Muscle of leg (tissue), 3 donors: ENCODE measurements at regions not wholly inside any gene's neighbourhood (a gene's known extent, or its start where the extent isn't known, plus 50 kb on each side); places are given as distances from the start of the nearest gene placed in this dataset.
A peak's percentile ranks its signal among the peaks of the same experiment; 100 is the strongest.

Experiments
- DNase-seq: peaks from one replicate; pipeline ENCODE4 v3.0.0; 2013
- H3K27ac ChIP-seq: one replicate; pipeline ENCODE4 v1.5.1; 2013; ENCODE audit warnings: mild to moderate bottlenecking, low read length, control low read depth
- H3K27me3 ChIP-seq: one replicate; pipeline ENCODE4 v1.6.1; 2013; ENCODE audit warnings: low read length; ENCODE audit not compliant: control insufficient read depth, insufficient read depth
- H3K36me3 ChIP-seq: one replicate; pipeline ENCODE4 v1.6.1; 2013; ENCODE audit warnings: low read length; ENCODE audit not compliant: control insufficient read depth, insufficient read depth
- H3K4me1 ChIP-seq: one replicate; pipeline ENCODE4 v1.6.1; 2013; ENCODE audit warnings: low read length; ENCODE audit not compliant: control insufficient read depth, insufficient read depth
- H3K4me3 ChIP-seq: one replicate; pipeline ENCODE4 v1.5.1; 2013; ENCODE audit warnings: low read length, control low read depth
- H3K9me3 ChIP-seq: replicated peaks from 2 replicates; pipeline ENCODE4 v1.6.1; 2013; ENCODE audit warnings: low read depth, low read length; ENCODE audit not compliant: control insufficient read depth
- WGBS: methylation state at CpG from one replicate; pipeline ENCODE4 v1.1.5; 2013; ENCODE audit warnings: missing lambda C conversion rate; ENCODE audit not compliant: insufficient coverage; 5-methylcytosine and 5-hydroxymethylcytosine counted together

DNA sequence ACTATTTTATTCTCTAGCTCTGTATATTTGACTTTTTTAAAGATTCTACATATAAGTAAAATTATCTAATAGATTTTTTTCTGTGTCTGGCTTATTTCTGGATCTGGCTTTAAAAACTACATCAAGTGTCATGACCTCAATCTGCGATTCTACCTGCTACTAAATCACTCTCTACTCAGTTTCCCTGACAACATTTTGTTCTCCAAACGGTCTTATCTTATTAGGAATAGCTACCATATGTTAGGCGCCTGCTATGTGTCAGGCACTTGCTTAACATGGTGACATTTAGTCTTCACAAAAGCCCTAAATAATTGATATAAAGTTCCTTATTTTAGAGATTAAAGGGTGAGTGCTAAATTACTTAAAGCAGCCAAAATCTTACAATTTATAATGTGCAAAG, 1362.9 kb upstream of the FLRT2 start:
- no peaks in the 10 kb centered on the region for H3K27me3 ChIP-seq
- no peaks in the 10 kb centered on the region for H3K9me3 ChIP-seq
- WGBS = no CpG with 5 or more reads among the region's 3 CpGs
- H3K4me1 ChIP-seq = no peaks in the 10 kb centered on the region
- H3K4me3 ChIP-seq = no peak overlapping the region
- no peak for DNase-seq
- H3K36me3 ChIP-seq = no peaks in the 10 kb centered on the region
- H3K27ac ChIP-seq = no peak overlapping the region

DNA sequence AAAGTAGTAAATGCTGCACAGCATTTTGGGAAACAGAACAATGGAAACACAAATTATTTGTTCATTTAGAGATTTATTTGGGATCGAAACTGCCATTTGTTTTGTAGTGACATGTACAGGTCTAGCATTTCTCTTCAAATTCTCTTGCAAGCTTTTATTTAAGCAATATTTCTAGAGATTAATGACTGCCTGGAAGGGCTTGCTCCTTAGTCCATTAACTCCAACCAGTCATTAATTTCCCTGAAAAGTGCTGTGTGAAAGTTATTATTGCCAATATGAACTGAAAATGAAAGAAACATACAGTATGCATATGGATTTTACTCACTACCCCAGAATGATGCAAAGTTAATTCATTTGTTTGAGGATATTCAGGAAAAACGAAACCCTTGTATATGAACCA, 1349.6 kb upstream of the FLRT2 start:
- no CpG with 5 or more reads among the region's 2 CpGs for WGBS
- Histone ChIP-seq H3K27me3 (no peaks in the 10 kb centered on the region), H3K27ac (no peak overlapping the region), H3K36me3 (no peaks in the 10 kb centered on the region), H3K9me3 (no peaks in the 10 kb centered on the region), H3K4me1 (no peaks in the 10 kb centered on the region), H3K4me3 (no peak overlapping the region)
- DNase-seq = no peak

DNA sequence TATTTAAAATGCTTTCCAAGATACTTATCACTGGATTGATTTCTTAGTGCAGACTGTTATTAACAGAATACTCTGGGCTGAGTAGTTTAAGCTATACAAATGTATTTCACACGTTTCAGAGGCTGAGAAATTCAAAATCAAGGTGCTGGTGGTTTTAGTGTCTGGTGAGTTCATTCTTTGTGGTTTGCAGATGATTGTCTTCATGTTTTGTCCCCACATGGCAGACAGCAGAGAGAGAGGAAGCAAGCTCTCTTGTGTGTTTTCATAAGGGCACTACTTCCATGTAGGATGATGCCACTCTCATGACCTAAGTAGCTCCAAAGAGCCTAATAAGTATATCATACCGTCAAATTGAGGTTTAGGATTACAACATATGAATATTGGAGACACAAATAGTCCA, 1348.9 kb upstream of the FLRT2 start:
- WGBS = no CpG with 5 or more reads among the region's 2 CpGs
- H3K27ac ChIP-seq = no peak overlapping the region
- H3K27me3 ChIP-seq = no peaks in the 10 kb centered on the region
- H3K4me3 ChIP-seq = no peak overlapping the region
- H3K9me3 ChIP-seq = no peaks in the 10 kb centered on the region
- DNase-seq = no peak
- no peaks in the 10 kb centered on the region for H3K4me1 ChIP-seq
- no peaks in the 10 kb centered on the region for H3K36me3 ChIP-seq

DNA sequence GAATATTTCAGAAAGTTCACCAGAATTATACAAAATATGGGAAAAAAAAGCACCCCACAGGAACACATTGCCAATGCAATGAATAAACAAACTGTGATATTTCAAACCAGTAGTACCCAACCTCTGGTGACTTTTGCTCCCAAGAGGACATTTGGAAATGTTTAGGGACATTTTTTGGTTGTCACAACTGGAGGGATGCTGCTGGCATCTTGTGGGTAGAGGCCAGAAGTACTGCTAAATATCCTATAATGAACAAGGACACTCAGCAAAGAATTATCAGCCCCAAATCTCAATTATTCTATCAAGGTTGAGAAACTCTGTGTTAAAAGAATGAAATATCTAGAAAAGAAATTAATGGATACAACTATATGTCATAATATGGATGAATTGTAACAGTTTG, 1334.4 kb upstream of the FLRT2 start:
- Histone ChIP-seq H3K36me3 (no peaks in the 10 kb centered on the region), H3K9me3 (peaks cover 6% of the 10 kb centered on the region), H3K27me3 (no peaks in the 10 kb centered on the region), H3K27ac (no peak overlapping the region), H3K4me3 (no peak overlapping the region), H3K4me1 (no peaks in the 10 kb centered on the region)
- no peak for DNase-seq

DNA sequence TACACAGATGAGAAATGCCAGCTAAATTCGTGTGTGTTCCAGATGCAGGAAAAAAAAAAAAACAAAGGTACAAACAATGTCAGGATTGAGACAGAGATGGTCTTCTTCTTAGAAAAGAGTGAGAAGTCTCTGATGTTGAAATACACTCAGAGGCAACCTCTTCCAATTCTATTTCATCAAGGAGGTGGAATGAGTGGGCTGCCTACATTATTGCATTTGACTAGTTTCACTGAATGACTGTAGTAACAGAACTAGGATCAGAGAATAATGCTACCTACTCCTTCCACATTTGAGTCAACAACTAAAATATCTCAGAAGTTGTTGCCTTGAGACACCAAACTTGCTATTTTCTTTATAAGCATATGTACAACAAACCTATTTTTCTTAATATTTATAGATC, 1332.2 kb upstream of the FLRT2 start:
- no peaks in the 10 kb centered on the region for H3K4me1 ChIP-seq
- no peaks in the 10 kb centered on the region for H3K27me3 ChIP-seq
- no peak overlapping the region for H3K27ac ChIP-seq
- H3K9me3 ChIP-seq = peaks cover 6% of the 10 kb centered on the region
- no CpG with 5 or more reads among the region's 1 CpG for WGBS
- no peaks in the 10 kb centered on the region for H3K36me3 ChIP-seq
- no peak overlapping the region for H3K4me3 ChIP-seq
- DNase-seq = no peak

DNA sequence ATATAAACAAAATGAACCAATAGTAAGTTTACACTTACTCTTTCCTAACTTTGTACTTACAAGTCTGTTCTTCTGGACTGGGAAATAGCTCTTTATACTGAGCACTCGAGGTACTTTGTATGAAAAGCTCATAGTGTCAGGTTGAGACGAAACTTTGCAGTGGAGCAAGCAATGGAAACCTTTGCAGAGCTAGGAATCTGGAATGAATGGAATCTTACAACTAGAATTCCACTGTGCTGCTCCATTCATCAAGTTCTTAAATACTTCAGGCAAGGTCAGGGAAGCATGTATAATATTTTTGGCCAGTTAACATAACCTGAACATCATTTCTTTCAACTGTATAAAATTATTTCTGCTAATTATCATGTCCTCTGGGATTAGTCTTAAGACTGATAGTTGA, 1327.5 kb upstream of the FLRT2 start:
- no CpG with 5 or more reads among the region's 2 CpGs for WGBS
- H3K4me3 ChIP-seq = no peak overlapping the region

DNA sequence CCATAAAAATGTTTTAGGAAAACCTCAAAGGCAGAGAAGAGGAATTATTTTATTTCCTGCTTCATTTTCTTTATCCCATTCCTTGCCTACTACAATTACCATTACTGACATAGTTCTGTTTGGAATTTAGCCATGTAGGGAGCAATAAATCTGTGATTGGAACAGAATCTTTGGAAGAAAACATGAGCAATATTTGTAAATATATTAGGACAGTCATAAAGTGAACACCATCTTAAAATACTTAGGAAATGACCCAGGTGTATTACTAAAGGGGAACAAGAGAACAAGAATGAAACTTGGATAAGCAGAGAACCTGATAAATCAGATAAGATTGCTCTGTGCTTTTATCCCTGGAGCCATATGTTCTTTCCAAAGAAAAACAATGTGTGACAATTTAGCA, 1326.0 kb upstream of the FLRT2 start:
- Histone ChIP-seq H3K9me3 (no peaks in the 10 kb centered on the region), H3K4me1 (no peaks in the 10 kb centered on the region), H3K36me3 (no peaks in the 10 kb centered on the region), H3K27me3 (no peaks in the 10 kb centered on the region), H3K4me3 (no peak overlapping the region), H3K27ac (no peak overlapping the region)
- no peak for DNase-seq

More for the DNA sequence above, 1327.5 kb upstream of the FLRT2 start:
- Histone ChIP-seq H3K4me1 (no peaks in the 10 kb centered on the region), H3K9me3 (no peaks in the 10 kb centered on the region), H3K27ac (no peak overlapping the region), H3K36me3 (no peaks in the 10 kb centered on the region), H3K27me3 (no peaks in the 10 kb centered on the region)
- no peak for DNase-seq

DNA sequence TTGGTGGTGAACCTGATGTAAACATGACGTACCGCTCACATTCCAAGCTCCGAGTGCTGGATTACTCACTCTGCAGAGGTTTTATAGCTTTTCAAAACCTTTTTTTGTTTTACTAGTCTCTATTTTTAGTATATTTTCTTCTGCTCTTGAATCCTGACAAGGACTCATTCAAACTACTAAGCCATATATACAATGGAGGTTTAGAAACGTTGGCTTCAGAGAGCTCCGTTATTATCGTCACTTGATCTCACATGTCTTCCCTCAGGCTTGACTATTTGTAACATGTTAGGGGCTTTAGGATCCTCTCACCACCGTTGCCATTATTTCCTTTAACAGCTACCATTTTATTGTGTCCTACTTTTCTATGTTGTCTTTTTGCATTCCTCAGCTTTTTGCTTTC, 1321.5 kb upstream of the FLRT2 start:
- no peaks in the 10 kb centered on the region for H3K4me1 ChIP-seq
- H3K9me3 ChIP-seq = no peaks in the 10 kb centered on the region
- WGBS = 83% methylated on average over 2 of the region's 7 CpGs
- no peak overlapping the region for H3K27ac ChIP-seq
- H3K36me3 ChIP-seq = no peaks in the 10 kb centered on the region
- no peaks in the 10 kb centered on the region for H3K27me3 ChIP-seq
- no peak overlapping the region for H3K4me3 ChIP-seq
- no peak for DNase-seq

DNA sequence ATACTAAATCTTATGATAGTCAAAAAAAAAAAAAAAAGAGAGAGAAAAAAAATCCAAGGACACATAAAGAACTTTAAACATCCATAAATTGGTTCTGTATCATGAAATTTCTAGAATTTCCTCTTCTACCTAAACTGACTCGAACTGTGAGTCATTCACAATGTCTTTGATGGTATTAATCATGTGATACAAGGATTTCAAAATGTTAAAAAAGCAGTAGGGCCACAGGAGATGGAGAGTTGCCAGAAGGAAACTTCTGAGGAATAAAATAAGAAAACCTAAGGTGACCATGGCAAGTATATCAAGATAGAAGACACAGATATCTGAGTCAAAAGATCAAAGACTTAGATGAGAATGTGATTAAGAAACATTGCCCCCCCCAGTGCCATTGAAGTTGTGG, 1320.9 kb upstream of the FLRT2 start:
- no peak overlapping the region for H3K4me3 ChIP-seq
- H3K27ac ChIP-seq = no peak overlapping the region
- DNase-seq = no peak
- WGBS = no CpG with 5 or more reads among the region's 1 CpG
- H3K9me3 ChIP-seq = no peaks in the 10 kb centered on the region
- H3K4me1 ChIP-seq = no peaks in the 10 kb centered on the region
- no peaks in the 10 kb centered on the region for H3K36me3 ChIP-seq
- H3K27me3 ChIP-seq = no peaks in the 10 kb centered on the region

DNA sequence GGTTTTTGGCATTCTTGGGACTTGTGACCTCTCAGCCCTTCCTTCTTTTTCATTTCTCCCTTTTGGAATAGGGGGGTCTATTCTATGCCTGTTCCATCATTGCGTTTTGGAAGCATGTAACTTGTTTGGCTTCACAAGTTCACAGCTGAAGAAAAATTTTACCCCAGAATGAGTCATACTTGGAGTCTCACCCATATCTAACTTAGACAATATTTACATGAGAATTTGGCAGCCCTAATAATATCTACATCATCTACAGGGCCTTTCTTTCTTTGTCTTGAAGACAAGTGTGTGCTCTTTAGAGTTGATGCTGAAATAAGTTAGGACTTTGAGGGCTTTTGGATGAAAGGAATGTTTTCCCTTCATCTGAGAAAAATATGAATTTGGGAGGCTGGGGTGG, 1312.9 kb upstream of the FLRT2 start:
- H3K9me3 ChIP-seq = peaks cover 6% of the 10 kb centered on the region
- H3K36me3 ChIP-seq = no peaks in the 10 kb centered on the region
- DNase-seq = no peak
- H3K4me3 ChIP-seq = no peak overlapping the region
- no peak overlapping the region for H3K27ac ChIP-seq
- no peaks in the 10 kb centered on the region for H3K4me1 ChIP-seq
- H3K27me3 ChIP-seq = no peaks in the 10 kb centered on the region
- WGBS = no CpG with 5 or more reads among the region's 1 CpG

DNA sequence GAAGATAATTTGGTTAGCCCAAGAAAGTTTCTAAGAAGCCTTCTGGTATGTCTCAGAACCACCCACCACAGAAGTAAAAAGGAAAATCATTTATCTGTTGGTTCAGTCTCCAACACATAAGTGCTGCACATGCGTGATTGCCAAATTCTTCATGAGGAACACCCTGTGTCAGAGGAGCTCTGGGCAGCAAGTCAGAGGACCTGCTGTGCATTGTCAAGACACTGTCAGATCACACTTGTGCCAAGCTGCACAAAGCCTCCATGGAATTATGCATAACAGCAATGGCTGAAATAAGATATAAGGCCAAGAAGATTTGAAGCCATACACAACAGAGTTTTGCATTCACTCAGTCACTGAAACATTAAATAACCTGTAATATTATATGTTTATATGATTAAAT, 1304.7 kb upstream of the FLRT2 start:
- Histone ChIP-seq H3K36me3 (no peaks in the 10 kb centered on the region), H3K4me3 (no peak overlapping the region), H3K9me3 (no peaks in the 10 kb centered on the region), H3K27ac (no peak overlapping the region), H3K27me3 (no peaks in the 10 kb centered on the region), H3K4me1 (no peaks in the 10 kb centered on the region)
- WGBS = 38% methylated on average over 1 of the region's 1 CpG
- DNase-seq = peak; percentile 85
